HG03108 (cell line): ENCODE measurements at regions not wholly inside any gene's neighbourhood (a gene's known extent, or its start where the extent isn't known, plus 50 kb on each side); places are given as distances from the start of the nearest gene placed in this dataset.

Source experiments
- ATAC-seq: cut with Tn5 transposase; IDR thresholded peaks from one replicate; pipeline ENCODE4 v1.9.1; 2021; ENCODE audit warnings: moderate library complexity; ENCODE audit not compliant: unreplicated experiment

GRCh38 chr4:151951671-151952050, 190.9 kb upstream of the GATB start:
- ATAC-seq = no peak

GRCh38 chr4:151950993-151951670, 190.3 kb upstream of the GATB start:
- ATAC-seq = no peak

DNA sequence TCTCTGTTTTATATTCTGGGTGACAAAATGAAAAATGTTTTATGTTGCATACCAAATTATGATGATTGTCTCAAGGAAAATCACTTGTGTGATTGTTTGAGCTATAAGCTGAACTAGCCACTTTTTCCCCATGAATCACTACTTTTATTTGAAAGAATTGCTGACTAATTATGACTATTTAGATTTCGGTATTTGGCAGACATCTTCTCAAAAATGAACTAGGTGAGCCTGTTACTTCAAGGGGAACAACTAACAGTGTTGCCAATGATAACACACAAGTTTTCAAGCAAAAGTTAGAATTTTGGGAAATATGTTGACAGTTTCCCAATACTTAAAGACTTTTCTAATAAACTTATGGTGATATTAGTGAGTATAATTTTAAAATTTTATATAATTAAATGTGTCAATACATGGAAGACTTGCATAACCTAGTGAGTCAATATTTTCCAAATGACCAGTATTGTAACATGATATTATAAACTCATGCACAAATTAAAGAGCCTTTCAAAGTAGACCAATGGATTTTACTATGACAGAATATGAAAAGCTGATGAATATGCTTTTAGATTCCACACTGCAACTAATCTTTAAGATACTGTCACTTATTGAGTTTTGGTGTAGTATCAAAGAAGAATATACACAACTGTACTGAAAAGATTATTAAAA, 187.7 kb upstream of the GATB start:
- ATAC-seq = no peak

GRCh38 chr4:151946718-151947117, 185.9 kb upstream of the GATB start:
- ATAC-seq = no peak

DNA sequence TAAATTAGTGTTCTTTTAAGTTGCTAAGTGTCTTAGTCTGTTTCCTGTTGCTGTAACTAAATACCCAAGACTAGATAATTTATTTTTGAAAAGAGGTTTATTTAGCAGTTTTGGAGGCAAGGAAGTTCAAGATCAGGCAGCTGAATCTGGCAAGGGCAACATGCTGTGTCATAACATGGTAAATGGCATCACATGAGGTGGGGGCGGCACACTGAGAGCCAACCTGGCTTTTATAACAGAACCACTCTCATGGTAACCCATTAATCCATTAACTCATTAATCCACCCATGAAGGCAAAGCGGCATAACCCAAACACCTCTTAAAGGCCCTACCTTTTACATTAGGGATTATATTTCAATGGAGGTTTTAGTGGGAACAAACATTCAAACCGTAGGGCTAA, 182.2 kb upstream of the GATB start:
- no peak for ATAC-seq

GRCh38 chr4:151940926-151941617, 180.3 kb upstream of the GATB start:
- ATAC-seq = no peak

- ATAC-seq = no peak
These were observed 179.5 kb upstream of the GATB start for GRCh38 chr4:151940291-151940690.

DNA sequence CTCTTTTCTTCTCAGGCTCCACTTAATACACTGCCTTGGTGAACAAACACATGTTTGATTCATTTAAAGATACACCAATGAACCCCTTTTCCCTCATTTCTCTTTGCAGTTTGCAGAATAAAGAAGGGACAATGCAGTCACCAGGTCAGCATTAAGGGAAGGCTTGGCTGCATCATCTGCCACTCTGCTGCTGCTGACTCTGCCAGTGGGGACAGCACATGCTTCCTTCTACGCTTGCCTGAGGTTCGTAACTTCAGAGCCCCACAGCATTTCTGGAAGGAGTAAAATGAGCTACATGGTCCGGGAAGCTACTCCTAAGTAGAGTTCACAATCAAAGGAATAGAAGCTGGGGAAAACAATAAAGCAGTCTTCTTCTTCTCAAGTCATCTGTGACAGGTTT, 178.9 kb upstream of the GATB start:
- no peak for ATAC-seq

- ATAC-seq = no peak
These were observed 174.6 kb upstream of the GATB start for GRCh38 chr4:151935411-151935810.

DNA sequence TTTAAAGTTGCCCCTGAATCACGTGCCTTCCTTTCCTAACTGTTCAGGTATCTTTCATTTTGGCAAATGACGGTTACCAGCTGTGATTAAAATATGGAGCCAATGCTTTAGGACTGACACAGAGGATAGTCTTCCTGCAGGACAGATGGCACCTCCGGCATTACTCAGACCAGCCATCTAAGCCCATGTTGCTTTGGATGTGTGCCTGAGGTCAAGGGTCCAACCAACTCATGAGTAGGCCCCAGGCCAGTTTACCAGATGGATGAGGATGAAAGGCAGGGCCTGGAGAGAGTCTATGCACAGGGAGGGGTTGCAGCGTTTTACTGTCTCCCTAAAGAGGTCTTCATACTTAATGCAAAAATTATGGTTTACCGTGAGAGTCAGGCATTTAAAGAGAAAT, 174.0 kb upstream of the GATB start:
- ATAC-seq = no peak

GRCh38 chr4:151933122-151933827, 172.5 kb upstream of the GATB start:
- no peak for ATAC-seq

DNA sequence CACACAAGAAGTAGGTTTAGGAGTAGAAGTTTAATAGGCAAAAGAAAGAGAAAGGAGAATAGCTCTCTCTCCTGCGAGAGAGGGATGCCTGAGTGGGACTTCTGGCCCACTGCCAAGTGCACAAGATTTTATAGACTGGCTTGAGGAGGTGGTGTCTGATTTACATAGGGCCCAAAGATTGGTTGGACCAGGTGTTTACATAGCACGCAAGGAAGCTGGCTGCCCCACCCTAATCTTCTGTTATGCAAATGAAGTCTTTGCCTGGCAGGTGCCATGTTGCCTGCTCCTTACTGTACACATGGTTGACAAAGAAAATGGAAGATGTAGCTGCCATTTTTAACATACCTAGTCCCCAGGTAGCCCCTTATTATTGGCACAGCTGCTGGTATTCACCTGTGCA, 170.8 kb upstream of the GATB start:
- ATAC-seq = no peak

- no peak for ATAC-seq
These were observed 169.6 kb upstream of the GATB start for GRCh38 chr4:151930372-151930771.

DNA sequence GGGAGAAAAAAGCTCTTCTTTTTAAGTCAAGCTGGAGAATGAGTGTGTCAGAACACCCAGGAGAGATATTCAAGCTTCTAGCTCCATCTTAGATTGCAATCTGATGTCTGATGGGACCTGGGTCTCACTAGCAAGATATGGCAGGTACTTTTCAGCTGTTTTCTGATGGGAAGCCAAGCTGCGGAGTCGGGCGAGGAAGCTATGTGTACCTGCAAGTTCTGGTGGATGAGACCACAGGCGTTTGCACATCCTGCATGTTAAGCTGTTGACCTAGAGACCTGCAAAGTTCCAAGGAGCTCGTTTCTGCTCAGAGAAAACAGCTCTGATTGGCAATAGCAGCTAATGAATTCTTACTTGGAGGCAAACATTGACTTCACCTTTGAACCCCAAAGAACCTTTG, 167.3 kb upstream of the GATB start:
- no peak for ATAC-seq

DNA sequence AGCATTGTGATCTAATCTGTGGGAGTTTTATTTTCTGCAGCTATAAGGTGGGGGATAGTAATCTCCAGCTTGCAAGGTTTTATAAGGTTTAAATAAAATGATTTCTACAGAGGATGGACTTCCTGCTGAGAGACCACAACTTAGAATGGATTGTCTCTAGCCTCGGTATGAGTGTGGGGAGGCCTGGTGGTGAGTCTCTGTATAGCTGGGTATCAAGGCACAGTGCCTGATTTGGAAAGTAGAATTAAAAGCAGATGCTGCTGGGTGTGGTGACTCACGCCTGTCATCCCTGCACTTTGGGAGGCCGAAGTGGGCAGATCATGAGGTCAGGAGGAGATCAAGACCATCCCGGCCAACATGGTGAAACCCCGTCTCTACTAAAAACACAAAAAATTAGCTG, 162.0 kb upstream of the GATB start:
- ATAC-seq = no peak

DNA sequence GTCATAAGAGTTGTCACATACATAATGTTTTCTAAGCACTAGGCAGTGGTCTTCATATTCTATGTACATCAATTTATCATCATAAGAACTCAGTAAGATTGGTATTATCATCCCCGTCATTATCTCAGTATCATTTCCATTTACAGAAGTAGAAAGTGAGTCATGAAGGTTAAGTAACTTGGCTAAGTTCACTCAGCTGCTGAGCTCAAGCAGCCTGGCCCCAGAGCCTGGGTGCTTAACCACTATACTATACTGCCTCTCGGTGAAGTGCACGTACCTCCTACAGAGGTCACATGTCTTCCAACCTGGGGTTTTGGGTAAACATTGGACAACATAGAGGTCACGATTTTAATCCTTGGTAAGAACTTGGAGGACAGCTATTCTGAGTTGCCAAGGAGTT, 161.5 kb upstream of the GATB start:
- no peak for ATAC-seq

DNA sequence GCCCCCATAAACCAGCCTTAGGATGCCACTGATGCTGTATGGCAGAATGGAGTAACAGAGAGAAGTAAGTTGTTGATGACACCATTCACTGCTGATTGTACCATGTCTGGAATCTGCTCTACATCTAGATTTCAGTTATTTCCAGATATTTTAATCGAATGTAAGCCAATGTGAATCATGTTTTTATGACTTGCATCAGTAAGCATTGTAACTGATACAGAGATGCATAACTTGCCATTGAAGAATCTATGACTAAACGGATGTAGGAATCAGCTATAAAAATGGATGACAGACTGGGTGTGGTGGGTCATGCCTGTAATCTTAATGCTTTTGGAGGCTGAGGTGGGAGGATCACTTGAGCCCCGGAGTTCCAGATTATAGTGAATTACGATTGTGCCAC, 161.0 kb upstream of the GATB start:
- no peak for ATAC-seq

- no peak for ATAC-seq
These were observed 160.6 kb upstream of the GATB start for GRCh38 chr4:151921386-151921785.

DNA sequence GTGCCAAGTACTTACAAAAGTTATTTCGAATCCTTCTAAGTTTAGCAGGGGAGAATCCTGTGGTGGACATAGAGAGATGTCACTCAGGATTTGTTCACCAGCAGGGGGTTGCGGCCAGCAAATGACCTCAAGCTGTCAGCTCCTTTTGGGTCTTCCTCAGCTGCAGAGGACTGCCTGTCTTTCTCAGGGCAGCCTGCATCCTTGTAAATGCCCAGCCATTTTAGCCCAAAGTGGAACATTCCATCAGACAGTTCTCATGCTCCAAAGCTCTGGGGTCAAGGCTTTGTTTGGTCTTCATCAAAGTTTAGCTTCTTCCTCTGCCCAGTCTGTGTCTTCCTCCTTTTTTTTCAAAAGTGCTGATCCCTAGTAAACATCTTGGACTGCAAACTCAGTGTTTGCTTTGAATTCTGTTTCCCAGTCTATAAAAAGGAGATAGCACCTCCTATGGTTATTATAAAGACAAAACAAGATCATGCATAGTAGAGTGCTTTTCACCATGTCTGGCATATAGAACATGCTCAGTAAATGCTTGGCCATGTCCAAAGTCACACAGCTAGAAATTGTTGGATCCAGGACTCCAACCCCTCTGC, 156.4 kb upstream of the GATB start:
- ATAC-seq = no peak

GRCh38 chr4:151912632-151913031, 151.8 kb upstream of the GATB start:
- ATAC-seq = no peak

DNA sequence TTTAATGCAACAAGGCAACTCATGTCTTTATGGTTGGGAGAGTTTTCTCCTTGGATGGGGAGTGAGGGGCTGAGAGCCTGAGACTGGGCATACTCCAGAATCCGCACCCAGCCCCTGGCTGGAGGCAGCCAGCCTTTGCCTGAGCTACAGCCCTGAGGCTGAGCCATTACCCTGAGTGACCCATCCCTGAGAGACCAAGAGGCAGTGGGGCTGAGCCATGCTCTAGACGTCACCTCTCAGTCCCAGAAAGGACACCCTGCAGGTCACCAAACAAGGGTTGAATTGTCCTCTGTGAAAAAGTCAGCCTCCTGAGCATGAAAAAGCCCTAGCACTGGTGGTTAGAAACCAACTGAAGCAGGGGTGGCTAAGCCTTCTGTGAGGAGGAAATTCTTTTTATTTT, 151.2 kb upstream of the GATB start:
- no peak for ATAC-seq
